A549 (cell line): ENCODE measurements at regions not wholly inside any gene's neighbourhood (a gene's known extent, or its start where the extent isn't known, plus 50 kb on each side); places are given as distances from the start of the nearest gene placed in this dataset.

Experiments used
- ATAC-seq, 2 experiments: fragments of 200-7000 bp in 1 of 2; fragments of >200 bp in 1 of 2; cut with Nextera tagmentation in 1 of 2; cut with Tn5 transposase in 1 of 2; 3 replicates each; pipeline versions ENCODE4 v1.8.0 to v1.9.1; 2018 to 2020; ENCODE audit warnings: mild to moderate bottlenecking in 1 of 2, moderate library complexity in 1 of 2
- CTCF ChIA-PET: fragments of 300-600 bp; sonication (Branson Sonifier 250); formaldehyde crosslinking; extraction: SDS; loops from one replicate; lab custom pipeline; 2021; ENCODE audit warnings: antibody characterized with exemption, inconsistent platforms; lab: Yijun Ruan, JAX
- POLR2A ChIA-PET: fragments of 350-600 bp; formaldehyde crosslinking; extraction: SDS; loops from one replicate; lab custom pipeline; 2021; ENCODE audit warnings: antibody characterized with exemption, inconsistent platforms; lab: Yijun Ruan, JAX
- DNase-seq, 2 experiments: peaks; one replicate each; pipeline versions ENCODE4 v3.0.0 to v3.0.0-alpha.2; 2011 to 2016; ENCODE audit warnings: low read depth in 1 of 2, low spot score in 1 of 2
- FAIRE-seq: peaks from 2 replicates; lab custom pipeline; 2011; peaks lifted over from hg19 to GRCh38; lab: Jason Lieb, UNC
- H3K27ac ChIP-seq, 2 experiments: fragments of >200 bp; sonication (Bioruptor Twin); formaldehyde crosslinking; 3 replicates each; pipeline ENCODE4 v1.5.1; 2016 to 2017
- H3K4me1 ChIP-seq: fragments of >200 bp; sonication (Bioruptor Twin); formaldehyde crosslinking; 3 replicates; pipeline ENCODE4 v1.6.1; 2016
- H3K4me2 ChIP-seq: fragments of >200 bp; sonication (Bioruptor Twin); formaldehyde crosslinking; 3 replicates; pipeline ENCODE4 v1.6.1; 2016
- H3K4me3 ChIP-seq: fragments of >200 bp; sonication (Bioruptor Twin); formaldehyde crosslinking; 3 replicates; pipeline ENCODE4 v1.5.1; 2016
- H3K9me3 ChIP-seq: fragments of >200 bp; sonication (Bioruptor Twin); formaldehyde crosslinking; 3 replicates; pipeline ENCODE4 v1.6.1; 2016
- FOSL2 ChIP-seq, 2 experiments: fragments of 450-650 bp in 1 of 2; fragments of >200 bp in 1 of 2; sonication (Bioruptor Twin) in 1 of 2; formaldehyde crosslinking; IDR thresholded peaks; 2 replicates each; pipeline versions ENCODE4 v1.5.0 to v1.6.1; 2016 to 2020; ENCODE audit warnings: mild to moderate bottlenecking in 1 of 2, moderate library complexity in 1 of 2
- HOXA7 ChIP-seq: fragments of 250-450 bp; sonication (Bioruptor Pico); IDR thresholded peaks from 2 replicates; pipeline ENCODE4 v1.5.0; 2020; ENCODE audit warnings: mild to moderate bottlenecking, moderate library complexity
- HOXB13 ChIP-seq: fragments of 250-450 bp; sonication (Bioruptor Pico); IDR thresholded peaks from 2 replicates; pipeline ENCODE4 v1.5.0; 2020; ENCODE audit warnings: low read depth, mild to moderate bottlenecking, moderate library complexity
- MAZ ChIP-seq: fragments of 150-350 bp; IDR thresholded peaks from 2 replicates; pipeline ENCODE4 v1.6.1; 2014; ENCODE audit warnings: antibody characterized with exemption, low read depth, low read length, borderline replicate concordance
- RAD21 ChIP-seq, 2 experiments: fragments of >200 bp in 1 of 2; sonication (Bioruptor Twin) in 1 of 2; formaldehyde crosslinking in 1 of 2; IDR thresholded peaks in 1 of 2; conservative IDR thresholded peaks in 1 of 2; 2 replicates in 1 of 2; 3 replicates in 1 of 2; pipeline ENCODE4 v1.6.1; 2012 to 2018; ENCODE audit warnings: inconsistent platforms in 1 of 2
- RFX5 ChIP-seq: fragments of 450-650 bp; IDR thresholded peaks from 2 replicates; pipeline ENCODE4 v1.7.1; 2014; ENCODE audit warnings: antibody characterized with exemption, mild to moderate bottlenecking, moderate library complexity
- TP53 ChIP-seq: fragments of 250-450 bp; sonication (Bioruptor Pico); IDR thresholded peaks from 2 replicates; pipeline ENCODE4 v1.5.0; 2021; ENCODE audit warnings: mild to moderate bottlenecking, moderate library complexity
- ZNF302 ChIP-seq: fragments of 250-450 bp; sonication (Bioruptor Pico); IDR thresholded peaks from 2 replicates; pipeline ENCODE4 v1.9.0; 2021; ENCODE audit warnings: inconsistent platforms, mild to moderate bottlenecking, moderate library complexity
- ZSCAN20 ChIP-seq: fragments of 250-450 bp; sonication (Bioruptor Pico); IDR thresholded peaks from 2 replicates; pipeline ENCODE4 v1.8.0; 2022; ENCODE audit warnings: mild to moderate bottlenecking, moderate library complexity
- WGBS: methylation state at CpG from one replicate; pipeline ENCODE4 v1.1.6; 2017; ENCODE audit errors: missing lambda C conversion rate; 5-methylcytosine and 5-hydroxymethylcytosine counted together
- TF ChIP-seq, protein P1 (sequence below): fragments of >200 bp; sonication (Bioruptor Twin); formaldehyde crosslinking; IDR thresholded peaks from 2 replicates; pipeline ENCODE4 v1.6.1; 2016
- TF ChIP-seq, protein P2 (sequence below): fragments of 150-350 bp; IDR thresholded peaks from 2 replicates; pipeline ENCODE4 v1.6.1; 2014; ENCODE audit warnings: low read depth, mild to moderate bottlenecking, low read length
- TF ChIP-seq, protein P3 (sequence below): fragments of 200-600 bp; sonication (generic); IDR thresholded peaks from 2 replicates; pipeline ENCODE4 v1.6.1; 2016; ENCODE audit warnings: antibody characterized with exemption, mild to moderate bottlenecking, moderate library complexity
- TF ChIP-seq, protein P4 (sequence below): fragments of >200 bp; sonication (Bioruptor Twin); formaldehyde crosslinking; IDR thresholded peaks from 3 replicates; pipeline ENCODE4 v1.5.1; 2016
- TF ChIP-seq, protein P5 (sequence below): fragments of 250-450 bp; sonication (Bioruptor Pico); IDR thresholded peaks from 2 replicates; pipeline ENCODE4 v1.5.0; 2021; ENCODE audit warnings: mild to moderate bottlenecking, moderate library complexity, borderline replicate concordance

- no peak overlapping the region for H3K4me2 ChIP-seq
- CTCF ChIA-PET: interaction anchor here (0.6 to 2.5 kb wide), 5 partner anchors 15 to 251 kb away, joined by 3 to 9 read pairs (median 5); partner anchors contain the start of gene CEP290
- ATAC-seq (peak in 1 of 2 experiments; percentile 78; a peak in 3 of 6 replicates), FAIRE-seq (no peak), DNase-seq (peak in 1 of 2 experiments; percentile 53)
- no peak overlapping the region for H3K27ac ChIP-seq
- H3K4me3 ChIP-seq: no peak overlapping the region
- WGBS: 61% methylated on average over 2 of the region's 2 CpGs
- H3K9me3 ChIP-seq: peaks cover 4% of the 10 kb centered on the region; the same call in 1 of the 3 replicates
- peaks cover 12% of the 10 kb centered on the region; the same call in 1 of the 3 replicates for H3K4me1 ChIP-seq
- POLR2A ChIA-PET: no interaction called here
- TF ChIP-seq, protein P1, sequence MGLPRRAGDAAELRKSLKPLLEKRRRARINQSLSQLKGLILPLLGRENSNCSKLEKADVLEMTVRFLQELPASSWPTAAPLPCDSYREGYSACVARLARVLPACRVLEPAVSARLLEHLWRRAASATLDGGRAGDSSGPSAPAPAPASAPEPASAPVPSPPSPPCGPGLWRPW: no peak
- TF ChIP-seq RFX5: no peak
- TF ChIP-seq ZNF302 (CRISPR knock-in tag): no peak
- TF ChIP-seq ZSCAN20 (CRISPR knock-in tag): no peak
- TF ChIP-seq MAZ: no peak
- TF ChIP-seq, protein P2, sequence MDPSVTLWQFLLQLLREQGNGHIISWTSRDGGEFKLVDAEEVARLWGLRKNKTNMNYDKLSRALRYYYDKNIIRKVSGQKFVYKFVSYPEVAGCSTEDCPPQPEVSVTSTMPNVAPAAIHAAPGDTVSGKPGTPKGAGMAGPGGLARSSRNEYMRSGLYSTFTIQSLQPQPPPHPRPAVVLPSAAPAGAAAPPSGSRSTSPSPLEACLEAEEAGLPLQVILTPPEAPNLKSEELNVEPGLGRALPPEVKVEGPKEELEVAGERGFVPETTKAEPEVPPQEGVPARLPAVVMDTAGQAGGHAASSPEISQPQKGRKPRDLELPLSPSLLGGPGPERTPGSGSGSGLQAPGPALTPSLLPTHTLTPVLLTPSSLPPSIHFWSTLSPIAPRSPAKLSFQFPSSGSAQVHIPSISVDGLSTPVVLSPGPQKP: no peak
- no peak for TF ChIP-seq FOSL2 (IDR thresholded peaks at IDR 0.05)
- TF ChIP-seq FOSL2 (CRISPR knock-in tag; IDR thresholded peaks at IDR 0.05): no peak
- no peak for TF ChIP-seq HOXA7 (CRISPR knock-in tag)
- peak in 1 of 2 experiments; percentile 50; a peak in 2 of 5 replicates for TF ChIP-seq RAD21 (conservative IDR thresholded peaks at IDR 0.05 in 1 of 2, IDR thresholded peaks at IDR 0.05 in 1 of 2)
- no peak for TF ChIP-seq HOXB13 (CRISPR knock-in tag)
- TF ChIP-seq, protein P3, sequence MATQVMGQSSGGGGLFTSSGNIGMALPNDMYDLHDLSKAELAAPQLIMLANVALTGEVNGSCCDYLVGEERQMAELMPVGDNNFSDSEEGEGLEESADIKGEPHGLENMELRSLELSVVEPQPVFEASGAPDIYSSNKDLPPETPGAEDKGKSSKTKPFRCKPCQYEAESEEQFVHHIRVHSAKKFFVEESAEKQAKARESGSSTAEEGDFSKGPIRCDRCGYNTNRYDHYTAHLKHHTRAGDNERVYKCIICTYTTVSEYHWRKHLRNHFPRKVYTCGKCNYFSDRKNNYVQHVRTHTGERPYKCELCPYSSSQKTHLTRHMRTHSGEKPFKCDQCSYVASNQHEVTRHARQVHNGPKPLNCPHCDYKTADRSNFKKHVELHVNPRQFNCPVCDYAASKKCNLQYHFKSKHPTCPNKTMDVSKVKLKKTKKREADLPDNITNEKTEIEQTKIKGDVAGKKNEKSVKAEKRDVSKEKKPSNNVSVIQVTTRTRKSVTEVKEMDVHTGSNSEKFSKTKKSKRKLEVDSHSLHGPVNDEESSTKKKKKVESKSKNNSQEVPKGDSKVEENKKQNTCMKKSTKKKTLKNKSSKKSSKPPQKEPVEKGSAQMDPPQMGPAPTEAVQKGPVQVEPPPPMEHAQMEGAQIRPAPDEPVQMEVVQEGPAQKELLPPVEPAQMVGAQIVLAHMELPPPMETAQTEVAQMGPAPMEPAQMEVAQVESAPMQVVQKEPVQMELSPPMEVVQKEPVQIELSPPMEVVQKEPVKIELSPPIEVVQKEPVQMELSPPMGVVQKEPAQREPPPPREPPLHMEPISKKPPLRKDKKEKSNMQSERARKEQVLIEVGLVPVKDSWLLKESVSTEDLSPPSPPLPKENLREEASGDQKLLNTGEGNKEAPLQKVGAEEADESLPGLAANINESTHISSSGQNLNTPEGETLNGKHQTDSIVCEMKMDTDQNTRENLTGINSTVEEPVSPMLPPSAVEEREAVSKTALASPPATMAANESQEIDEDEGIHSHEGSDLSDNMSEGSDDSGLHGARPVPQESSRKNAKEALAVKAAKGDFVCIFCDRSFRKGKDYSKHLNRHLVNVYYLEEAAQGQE: no peak
- TF ChIP-seq, protein P4, sequence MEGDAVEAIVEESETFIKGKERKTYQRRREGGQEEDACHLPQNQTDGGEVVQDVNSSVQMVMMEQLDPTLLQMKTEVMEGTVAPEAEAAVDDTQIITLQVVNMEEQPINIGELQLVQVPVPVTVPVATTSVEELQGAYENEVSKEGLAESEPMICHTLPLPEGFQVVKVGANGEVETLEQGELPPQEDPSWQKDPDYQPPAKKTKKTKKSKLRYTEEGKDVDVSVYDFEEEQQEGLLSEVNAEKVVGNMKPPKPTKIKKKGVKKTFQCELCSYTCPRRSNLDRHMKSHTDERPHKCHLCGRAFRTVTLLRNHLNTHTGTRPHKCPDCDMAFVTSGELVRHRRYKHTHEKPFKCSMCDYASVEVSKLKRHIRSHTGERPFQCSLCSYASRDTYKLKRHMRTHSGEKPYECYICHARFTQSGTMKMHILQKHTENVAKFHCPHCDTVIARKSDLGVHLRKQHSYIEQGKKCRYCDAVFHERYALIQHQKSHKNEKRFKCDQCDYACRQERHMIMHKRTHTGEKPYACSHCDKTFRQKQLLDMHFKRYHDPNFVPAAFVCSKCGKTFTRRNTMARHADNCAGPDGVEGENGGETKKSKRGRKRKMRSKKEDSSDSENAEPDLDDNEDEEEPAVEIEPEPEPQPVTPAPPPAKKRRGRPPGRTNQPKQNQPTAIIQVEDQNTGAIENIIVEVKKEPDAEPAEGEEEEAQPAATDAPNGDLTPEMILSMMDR: peak; percentile 23; the same call in 2 of the 3 replicates
- TF ChIP-seq, protein P5, sequence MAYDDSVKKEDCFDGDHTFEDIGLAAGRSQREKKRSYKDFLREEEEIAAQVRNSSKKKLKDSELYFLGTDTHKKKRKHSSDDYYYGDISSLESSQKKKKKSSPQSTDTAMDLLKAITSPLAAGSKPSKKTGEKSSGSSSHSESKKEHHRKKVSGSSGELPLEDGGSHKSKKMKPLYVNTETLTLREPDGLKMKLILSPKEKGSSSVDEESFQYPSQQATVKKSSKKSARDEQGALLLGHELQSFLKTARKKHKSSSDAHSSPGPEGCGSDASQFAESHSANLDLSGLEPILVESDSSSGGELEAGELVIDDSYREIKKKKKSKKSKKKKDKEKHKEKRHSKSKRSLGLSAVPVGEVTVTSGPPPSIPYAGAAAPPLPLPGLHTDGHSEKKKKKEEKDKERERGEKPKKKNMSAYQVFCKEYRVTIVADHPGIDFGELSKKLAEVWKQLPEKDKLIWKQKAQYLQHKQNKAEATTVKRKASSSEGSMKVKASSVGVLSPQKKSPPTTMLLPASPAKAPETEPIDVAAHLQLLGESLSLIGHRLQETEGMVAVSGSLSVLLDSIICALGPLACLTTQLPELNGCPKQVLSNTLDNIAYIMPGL (CRISPR knock-in tag): no peak
- no peak for TF ChIP-seq TP53
Measured at GRCh38 chr12:88393017-88393767, 187.1 kb downstream of the KITLG start.
